Middle frontal gyrus (tissue), 1 donor: ENCODE measurements at regions not wholly inside any gene's neighbourhood (a gene's known extent, or its start where the extent isn't known, plus 50 kb on each side); places are given as distances from the start of the nearest gene placed in this dataset.
"Not testable (repeated sequence)": the region's sequence is repeated elsewhere in the genome, so short reads cannot be mapped to it uniquely, and the experiment has no call there.

Experiments used
- DNase-seq: peaks from one replicate; pipeline ENCODE4 v3.0.0-alpha.2; 2015; ENCODE audit warnings: low spot score; ENCODE audit errors: extremely low spot score

DNA sequence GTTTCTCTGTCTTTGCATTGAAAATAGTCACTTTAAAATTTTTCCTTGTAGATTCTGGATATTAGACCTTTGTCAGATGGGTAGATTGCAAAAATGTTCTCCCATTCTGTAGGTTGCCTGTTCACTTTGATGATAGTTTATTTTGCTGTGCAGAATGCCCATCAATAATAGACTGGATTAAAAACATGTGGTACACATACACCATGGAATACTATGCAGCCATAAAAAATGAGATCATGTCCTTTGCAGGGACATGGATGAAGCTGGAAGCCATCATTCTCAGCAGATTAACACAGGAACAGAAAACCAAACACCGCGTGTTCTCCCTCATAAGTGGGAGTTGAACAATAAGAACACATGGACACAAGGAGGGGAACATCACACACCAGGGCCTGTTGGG, 670.2 kb upstream of the SOX9 start:
- DNase-seq = not testable (repeated sequence)

DNA sequence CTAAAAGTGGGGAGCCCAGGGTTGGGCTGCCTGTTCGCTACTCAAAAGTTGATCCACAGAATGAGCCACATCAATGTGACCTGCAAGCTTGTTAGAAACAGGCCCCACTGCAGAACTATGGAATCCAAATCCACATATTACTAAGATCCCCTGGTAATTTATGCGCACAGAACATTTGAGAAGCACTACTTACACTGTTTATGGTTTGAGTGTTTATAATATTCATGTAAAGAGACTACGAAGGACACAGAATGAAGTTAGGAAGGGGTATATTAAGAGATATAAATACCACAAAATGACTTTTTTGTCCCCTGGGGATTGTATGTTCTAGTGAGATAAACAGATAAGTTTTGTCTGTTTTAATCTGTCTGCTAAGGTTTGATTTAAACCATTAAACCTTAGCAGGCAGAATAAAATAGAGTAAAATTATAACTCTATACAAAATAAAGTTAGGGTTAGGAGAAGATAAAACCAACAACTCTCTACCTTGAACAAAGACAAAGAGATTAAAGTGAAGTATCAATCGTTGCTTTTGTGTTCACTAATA, 666.9 kb upstream of the SOX9 start:
- no peak for DNase-seq

DNA sequence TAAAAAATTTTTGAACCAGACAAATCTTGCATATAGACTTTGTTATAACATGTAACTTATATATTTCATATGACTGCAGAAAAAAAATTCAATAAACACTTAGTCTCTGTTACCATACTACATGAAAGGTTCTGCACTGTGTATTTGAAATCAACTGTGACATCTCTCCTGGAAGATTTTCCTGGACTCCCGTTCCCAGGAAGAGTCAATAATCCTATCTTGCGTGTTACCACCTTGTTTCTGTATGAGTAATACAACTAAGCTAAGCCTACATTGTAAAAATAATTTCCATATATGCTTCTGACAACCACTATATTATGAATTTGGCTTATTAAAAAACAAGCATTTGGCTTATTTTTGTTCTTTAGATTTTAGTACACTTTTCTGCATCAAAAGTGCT, 665.6 kb upstream of the SOX9 start:
- DNase-seq = no peak

DNA sequence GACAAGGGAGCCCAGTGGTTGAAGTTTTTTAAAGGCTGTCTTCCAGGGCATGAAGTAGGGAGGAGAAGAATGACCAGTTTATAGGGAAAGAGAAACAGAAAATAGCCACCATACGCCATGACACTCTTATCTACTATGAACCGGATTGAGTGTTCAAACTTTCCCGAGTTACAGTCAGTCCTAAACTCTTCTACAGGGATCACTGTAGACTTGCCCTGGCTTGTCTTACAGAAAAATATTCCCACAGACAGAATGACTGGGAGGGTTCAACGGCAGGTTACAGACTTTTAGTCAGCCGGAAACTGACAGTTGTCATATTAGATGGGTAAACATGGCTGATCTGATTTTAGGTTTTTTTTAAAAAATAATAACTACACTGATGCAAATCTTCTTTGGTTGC, 662.5 kb upstream of the SOX9 start:
- no peak for DNase-seq

DNA sequence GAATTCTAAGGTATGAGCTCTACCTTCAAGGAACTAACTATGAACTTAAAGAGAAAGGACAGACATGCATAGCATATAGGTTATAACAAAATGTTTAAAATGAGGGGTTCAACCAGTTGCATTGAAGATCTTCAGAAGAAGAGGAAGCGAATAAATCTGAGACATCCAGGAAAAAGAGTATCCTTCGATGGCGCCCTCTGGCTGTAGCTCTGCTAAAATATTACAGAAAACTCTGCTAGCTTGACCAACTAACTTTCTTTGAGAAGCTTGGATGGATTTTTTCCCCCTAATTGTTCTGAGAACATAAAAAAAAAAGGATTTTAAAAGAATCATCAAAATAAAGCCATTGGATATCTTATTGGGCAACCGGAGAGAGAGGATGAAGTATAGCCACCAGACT, 659.9 kb upstream of the SOX9 start:
- DNase-seq = no peak

GRCh38 chr17:71461498-71462169, 659.2 kb upstream of the SOX9 start:
- no peak for DNase-seq

- DNase-seq = no peak
Measured at GRCh38 chr17:71464241-71464640, 656.6 kb upstream of the SOX9 start.

DNA sequence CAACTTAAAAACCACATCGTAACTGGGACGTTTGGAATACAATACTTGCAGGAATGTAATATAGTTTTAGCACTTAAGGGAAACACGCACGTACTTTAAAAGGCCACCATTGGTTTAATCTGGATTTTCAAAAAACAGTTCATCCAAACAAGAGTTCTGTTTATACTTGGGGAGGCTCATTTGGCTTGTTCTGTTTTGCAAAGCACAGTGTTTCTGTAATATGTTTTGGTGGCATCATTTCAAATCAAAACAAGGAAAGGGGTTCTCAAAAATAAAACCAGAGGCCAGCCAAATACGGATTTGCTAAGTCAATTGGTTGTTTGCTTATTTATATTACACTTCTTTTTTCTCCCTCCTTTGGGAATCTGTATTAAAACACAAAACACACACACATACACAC, 656.1 kb upstream of the SOX9 start:
- no peak for DNase-seq

DNA sequence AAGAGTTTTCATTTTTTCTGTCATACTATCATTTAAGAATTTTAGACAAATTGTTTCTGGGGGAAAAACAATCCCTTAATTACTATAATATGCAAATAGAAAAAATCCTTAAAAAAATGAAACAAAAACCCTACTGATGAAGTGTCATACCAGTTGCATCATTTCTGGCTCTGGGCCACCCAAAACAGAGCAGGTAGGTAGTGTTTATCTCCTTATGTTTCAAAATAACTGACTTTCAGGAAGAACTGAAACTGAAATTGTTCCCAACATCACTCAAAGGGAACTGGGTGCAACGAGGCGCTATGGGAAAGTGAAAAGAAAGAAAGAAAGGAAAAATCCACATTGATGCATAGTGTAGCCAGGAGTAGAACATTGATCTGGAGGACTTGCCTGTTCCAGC, 653.1 kb upstream of the SOX9 start:
- no peak for DNase-seq

DNA sequence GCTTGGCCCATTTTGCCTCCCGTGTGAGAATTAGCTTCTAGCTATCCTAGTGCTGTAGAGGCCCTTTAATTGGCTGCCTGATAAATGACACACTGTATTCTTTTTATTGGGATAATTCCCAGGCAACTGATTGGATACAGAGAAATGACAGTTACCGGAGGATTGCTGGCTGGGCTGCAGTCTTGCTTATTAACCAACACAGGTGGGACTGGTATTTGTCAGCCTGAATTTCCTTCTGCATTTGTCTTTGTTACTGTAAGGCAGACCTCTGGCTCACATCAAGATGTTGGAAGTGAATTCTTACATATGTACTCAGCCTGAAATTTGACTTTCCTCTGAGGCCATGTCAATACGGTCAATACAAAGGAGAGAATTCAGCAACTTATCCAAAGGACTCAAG, 650.8 kb upstream of the SOX9 start:
- no peak for DNase-seq

- DNase-seq = no peak
Measured at GRCh38 chr17:71472809-71473789, 647.7 kb upstream of the SOX9 start.

- no peak for DNase-seq
Measured at GRCh38 chr17:71477356-71477755, 643.5 kb upstream of the SOX9 start.

GRCh38 chr17:71480099-71480498, 640.7 kb upstream of the SOX9 start:
- DNase-seq = no peak

DNA sequence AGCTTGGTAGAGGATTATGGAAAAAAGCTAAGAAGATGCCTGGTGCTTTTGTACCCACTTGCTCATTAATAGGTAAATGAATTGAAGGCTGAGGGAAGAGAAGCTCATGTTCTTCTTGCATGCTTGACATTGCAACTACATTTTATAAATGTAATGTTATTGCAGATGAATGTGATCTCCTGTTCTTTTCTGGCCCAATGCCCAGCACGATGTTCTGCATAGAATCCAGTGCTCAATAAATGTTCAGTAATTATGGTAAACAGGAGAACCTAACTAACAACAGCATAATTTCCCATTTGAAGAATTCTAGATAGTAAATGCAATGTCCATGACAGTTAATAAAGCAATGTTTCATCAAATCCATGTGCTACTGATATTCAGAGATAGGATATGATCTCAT, 638.2 kb upstream of the SOX9 start:
- no peak for DNase-seq

DNA sequence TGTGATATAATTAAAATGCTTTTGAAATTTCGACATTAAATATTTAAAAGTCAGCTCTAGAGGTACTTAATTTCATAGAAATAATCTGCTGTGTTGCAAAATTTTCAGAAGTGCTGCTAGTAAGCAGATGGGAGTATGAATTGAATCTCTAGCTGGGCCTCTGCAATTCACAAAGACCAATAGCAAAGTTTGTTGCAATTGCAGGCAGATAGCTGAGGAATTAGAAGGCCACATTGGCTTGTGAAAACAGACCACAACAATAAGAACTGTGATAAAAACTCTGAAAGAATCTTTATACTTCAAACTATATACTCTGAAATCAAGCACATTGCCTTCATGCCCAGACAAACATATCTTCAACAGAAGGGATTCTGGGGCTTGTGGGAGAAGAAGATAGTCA, 636.3 kb upstream of the SOX9 start:
- no peak for DNase-seq

DNA sequence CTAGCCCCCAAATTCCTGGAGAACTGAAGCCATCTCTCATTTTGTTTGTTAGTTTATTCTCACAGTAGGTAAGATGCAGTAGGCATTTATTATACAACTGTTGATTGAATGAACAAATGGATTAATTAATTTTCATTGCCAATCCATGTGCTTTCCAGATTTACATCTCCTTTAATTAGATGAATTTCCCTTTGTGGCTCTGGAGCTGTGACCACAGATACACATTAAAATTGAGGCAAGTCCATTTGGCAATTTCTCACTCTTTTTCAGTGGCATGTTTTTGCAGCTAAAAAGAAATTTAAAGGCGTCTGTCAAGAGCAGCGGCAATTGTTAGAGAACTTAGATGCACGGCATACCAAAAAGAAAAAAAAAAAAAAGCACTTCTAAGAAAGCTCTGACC, 635.4 kb upstream of the SOX9 start:
- DNase-seq = no peak

GRCh38 chr17:71486261-71486660, 634.6 kb upstream of the SOX9 start:
- DNase-seq = no peak

DNA sequence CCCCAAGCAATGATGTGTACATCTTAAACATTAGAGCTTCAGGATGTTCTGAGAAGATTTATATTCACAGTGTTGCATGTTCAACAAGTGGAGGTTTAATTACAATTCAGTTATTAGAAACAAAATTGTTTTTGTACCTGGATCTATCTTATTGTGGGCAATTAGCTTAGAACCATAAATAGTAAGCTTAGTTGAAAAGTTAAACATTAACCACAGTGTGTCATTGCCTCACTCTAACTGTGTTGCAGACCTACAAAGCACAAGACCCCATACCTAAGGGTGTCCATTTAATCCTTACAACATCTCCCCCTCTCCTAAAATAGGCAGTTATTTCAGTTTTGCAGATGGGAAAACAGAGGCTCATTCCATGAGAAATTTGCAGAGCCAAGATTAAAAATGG, 632.0 kb upstream of the SOX9 start:
- DNase-seq = no peak

- DNase-seq = no peak
Measured at GRCh38 chr17:71494062-71494855, 626.6 kb upstream of the SOX9 start.

- no peak for DNase-seq
Measured at GRCh38 chr17:71495420-71495819, 625.4 kb upstream of the SOX9 start.

- DNase-seq = no peak
Measured at GRCh38 chr17:71496552-71496951, 624.3 kb upstream of the SOX9 start.
